Islet of Langerhans (tissue), 1 donor: ENCODE measurements at regions not wholly inside any gene's neighbourhood (a gene's known extent, or its start where the extent isn't known, plus 50 kb on each side); places are given as distances from the start of the nearest gene placed in this dataset.

Experiments
- FAIRE-seq: peaks from one replicate; lab custom pipeline; 2011; peaks lifted over from hg19 to GRCh38; lab: Jason Lieb, UNC

GRCh38 chr1:219773110-219773509 is 155.2 kb downstream of the SLC30A10 start:
- no peak for FAIRE-seq

DNA sequence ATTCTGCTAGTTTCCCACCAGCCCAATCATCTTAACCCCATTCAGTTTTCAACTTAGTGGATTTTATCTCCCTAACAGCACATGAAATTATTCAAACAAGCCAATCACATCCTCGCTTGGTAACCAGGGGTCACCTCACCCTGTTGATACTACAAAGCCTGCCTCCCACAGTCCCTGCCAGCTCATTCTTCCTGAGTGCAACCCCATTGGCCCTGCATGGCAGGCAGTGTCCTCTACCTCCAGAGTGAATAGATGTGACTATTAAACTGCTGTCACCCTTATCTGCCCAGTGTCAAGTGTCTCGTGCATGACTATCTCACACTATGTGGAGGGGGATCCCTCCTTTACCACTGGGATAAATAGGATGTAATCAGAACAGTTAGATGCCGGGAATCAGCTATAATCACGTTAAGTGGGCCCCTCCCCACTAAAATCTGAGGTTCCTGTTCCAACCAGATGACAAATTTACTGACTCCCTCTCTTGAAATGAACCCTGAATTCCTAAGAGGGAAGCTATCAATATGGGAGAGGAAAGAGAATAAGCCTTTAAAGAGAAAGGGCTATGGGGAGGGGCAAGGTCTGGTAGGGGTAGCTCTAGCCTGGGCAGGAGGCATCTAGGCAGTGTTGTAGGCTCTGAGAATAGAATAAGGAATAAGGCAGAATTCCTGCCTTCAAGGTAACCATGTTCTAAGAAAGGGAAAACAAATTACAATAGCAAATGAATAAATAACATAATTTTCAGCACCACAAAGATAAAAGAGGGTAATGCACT is 155.9 kb downstream of the SLC30A10 start:
- no peak for FAIRE-seq

GRCh38 chr1:219771080-219771479 is 157.3 kb downstream of the SLC30A10 start:
- no peak for FAIRE-seq

- FAIRE-seq = no peak
Observed at GRCh38 chr1:219763321-219763720, 150.4 kb upstream of the ZC3H11B start.

DNA sequence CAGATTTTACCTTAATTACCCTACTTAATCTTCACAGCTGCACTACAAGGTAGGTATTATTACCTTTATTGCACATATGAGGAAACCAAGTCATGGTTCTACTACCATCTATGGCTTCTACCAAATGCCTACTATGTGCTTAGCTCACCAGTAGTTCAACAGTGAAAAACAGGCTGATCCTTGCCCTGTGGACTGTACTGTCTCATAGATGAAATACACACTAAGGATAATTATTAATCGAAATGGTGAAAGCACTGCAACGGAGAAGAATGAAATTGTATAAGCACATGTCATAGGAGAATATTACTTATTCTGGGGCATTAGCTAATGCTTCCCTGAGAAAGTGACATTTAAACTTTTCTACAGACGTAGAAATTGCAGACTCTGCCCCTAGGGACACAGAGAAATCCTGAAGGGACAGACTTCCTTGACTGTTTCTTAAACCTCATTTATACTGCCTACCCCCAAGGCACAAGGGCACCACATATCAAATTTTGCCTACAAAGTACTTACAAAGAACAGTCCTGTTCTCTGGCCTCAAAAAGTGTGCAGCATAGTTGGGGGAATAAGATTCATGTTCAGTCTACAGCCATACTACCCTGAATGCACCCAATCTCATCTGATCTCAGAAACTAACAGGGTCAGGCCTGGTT is 148.4 kb upstream of the ZC3H11B start:
- FAIRE-seq = no peak

GRCh38 chr1:219759095-219759494 is 146.2 kb upstream of the ZC3H11B start:
- FAIRE-seq = no peak

- FAIRE-seq = no peak
Observed at GRCh38 chr1:219757890-219758289, 145.0 kb upstream of the ZC3H11B start.

DNA sequence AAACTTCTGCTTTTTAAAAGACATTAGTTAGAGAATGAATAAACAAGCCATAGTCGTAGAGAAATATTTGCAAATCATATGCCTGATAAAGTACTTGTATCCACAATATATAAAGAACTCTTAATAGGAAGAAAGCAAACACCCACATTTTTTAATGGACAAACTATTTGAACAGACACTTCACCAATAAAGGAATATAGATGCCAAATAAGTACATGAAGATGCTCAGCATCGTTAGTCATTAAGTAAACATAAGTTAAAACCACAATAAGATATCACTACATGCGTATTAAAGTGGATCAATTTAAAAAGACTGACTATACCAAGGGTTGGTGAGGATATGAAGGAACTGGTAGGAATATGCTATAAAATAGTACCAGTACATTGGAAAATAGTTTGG is 142.3 kb upstream of the ZC3H11B start:
- no peak for FAIRE-seq

DNA sequence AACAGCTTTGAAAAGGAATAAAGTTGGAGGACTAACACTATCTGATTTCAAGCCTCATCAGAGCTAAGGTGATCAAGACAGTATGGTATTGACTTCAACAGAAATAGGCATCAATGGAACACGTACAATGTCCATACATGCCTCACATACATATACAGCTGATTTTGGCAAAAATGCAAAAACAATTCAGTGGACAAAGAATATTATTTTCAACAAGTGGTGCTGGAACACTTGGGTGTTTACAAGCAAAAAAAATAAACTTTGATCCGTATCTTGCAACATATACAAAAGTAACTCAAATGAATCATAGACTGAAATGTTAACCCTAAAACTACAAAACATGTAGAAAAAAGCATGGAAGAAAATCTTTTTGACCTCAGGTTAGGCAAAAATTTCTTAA is 141.9 kb upstream of the ZC3H11B start:
- no peak for FAIRE-seq

- FAIRE-seq = no peak
Observed at GRCh38 chr1:219753914-219754313, 141.0 kb upstream of the ZC3H11B start.

- no peak for FAIRE-seq
Observed at GRCh38 chr1:219752645-219753044, 139.7 kb upstream of the ZC3H11B start.

DNA sequence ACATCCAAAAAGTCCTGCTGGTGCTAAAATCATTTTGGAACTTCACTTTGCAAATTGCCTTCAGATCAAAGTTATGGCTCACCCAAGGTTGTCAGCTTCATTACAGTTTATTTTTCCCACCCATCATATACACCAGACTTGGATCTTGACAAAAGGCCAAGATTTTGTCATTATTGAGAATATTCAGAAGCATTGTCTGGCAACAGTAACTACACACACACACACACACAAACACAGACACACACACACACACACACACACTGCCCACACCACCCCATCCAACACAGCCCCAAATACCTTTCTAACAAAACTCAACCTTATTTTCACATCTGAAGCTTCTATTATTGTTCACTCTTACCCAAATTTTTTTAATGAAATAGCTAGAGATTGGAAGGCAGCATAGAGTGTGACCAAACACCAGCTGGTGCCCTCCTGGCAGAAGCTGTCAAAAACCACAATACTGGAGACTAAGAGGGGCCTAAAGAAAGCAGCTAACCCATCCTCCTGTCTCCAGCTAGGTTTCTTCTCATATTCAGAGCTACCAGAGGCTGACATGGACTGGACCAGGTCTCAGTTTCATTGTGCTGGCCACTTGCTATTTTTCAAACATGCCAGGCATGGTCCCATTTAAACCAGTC is 139.1 kb upstream of the ZC3H11B start:
- FAIRE-seq = no peak

DNA sequence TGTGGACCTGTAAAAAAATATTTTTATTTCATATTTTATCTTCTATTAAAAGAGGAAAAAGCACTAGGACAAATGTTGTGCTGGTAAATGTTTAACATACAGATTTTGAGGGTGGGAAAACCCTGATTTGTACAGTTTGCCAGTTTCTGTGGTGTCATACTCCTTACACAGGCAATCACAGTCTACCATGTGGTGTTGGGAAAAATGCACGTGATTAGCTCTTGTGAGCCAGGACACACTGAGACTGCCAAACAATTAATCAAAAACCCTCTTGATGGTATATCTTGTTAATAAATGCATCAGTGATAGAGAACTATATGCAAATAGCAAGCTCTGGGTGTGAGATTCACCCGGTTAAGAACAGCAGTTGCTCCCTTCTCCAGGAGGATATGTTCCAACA is 136.5 kb upstream of the ZC3H11B start:
- no peak for FAIRE-seq

DNA sequence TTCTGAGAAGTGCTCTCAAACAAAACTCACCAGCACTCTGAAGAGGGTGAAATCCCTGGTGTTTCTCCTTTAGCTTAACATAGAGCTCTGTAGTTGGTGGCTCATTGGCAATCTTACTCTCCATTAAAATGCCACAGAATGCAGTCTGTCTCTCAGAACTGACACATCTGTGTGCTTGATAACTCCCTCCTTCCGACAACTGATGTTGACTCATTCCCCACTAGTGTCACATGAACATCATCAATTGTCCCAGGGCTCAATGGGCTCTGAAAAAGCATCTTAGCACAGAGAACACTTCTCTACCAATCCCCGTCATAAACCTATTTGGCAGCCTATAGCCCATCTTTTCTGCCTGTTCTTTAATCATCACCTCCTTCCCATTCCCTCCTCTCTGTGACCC is 133.2 kb upstream of the ZC3H11B start:
- no peak for FAIRE-seq

DNA sequence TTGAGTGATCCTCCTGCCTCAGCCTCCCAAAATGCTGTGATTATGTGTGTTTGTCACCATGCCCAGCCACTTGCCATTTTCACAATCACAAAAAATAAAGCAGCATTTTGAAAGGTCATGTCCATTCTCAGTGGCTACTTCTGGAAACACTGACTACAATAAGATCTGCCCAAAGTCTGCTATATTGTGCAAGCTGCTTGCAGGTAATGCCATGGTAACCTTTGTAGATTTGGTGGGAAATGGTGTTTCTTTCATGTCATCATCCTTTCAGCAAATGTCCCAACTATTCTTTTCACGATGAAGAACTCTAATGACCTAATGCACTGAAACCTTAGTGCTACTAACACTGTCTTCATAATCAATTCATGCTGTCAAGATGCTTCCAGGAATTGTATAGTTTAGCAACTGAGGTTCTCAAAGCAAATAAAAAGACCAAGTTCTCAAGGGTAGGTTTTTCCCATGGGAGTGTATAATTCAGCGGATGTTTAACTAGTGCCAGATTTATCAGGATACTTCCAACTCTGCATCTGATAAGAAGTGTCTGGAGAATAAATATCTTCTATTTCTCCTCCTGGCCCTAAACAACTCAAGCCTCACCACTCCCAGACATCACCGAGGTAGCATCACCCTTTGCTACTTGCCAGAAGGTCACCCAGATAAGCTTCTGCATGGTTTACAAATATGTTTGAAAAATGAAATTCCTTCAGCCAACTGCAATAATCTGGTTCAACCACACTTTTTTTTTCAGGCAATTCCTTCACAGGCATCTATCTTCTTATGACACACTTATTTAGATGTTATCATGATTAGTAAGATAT is 132.0 kb upstream of the ZC3H11B start:
- FAIRE-seq = no peak

GRCh38 chr1:219741011-219741970 is 128.4 kb upstream of the ZC3H11B start:
- FAIRE-seq = no peak

DNA sequence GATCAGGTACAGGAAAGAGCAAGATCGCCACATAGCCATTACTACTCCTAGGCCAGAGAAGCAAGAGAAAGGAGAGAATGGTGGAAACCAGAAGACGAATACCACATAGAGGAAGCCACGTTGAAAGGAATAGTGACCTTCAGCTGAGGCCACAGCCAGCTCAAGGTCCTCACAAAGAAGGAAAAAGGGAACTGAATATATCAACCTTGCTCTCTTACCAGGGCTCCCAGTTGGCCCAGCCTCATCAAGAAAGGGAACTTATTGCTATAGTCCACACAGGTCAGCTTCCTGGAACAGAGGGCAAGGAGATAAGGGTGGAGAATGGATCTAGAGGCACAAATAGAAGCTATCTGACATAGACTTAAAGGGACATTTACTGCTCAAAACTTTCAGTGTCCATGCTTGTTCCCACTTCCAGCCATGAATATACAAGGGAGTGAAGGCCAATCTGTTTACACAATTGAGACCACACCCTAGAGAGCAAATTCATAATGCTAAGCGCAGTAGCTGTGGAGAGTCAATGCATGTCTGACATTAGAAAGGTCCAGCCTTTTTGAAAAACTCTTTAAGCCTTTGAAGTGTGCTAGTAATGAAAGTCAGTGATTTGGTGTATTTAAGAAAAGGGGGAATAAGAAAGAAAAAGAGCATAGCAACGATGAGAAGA is 120.7 kb upstream of the ZC3H11B start:
- no peak for FAIRE-seq

- no peak for FAIRE-seq
Observed at GRCh38 chr1:219732814-219733491, 120.0 kb upstream of the ZC3H11B start.

DNA sequence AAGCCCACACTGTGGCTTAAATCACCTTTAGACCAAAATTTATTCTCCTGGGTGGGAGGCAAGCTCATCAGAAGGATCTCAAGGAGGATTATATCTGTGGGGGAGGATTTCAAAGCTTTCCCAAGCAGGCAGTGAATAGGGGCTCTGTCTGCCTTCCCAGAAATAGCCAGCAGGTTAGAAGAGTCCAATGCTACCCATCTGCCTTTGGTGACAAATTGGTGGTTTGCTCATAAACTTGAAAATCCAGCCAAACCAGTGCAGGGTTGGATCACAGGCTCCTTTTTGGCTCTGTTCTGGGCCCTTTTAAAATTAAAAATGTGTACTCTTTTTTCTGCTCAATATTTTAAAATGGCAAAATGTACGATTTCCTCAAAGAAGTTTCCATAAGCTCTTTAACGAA is 118.9 kb upstream of the ZC3H11B start:
- no peak for FAIRE-seq
